HepG2 (cell line): ENCODE measurements at regions not wholly inside any gene's neighbourhood (a gene's known extent, or its start where the extent isn't known, plus 50 kb on each side); places are given as distances from the start of the nearest gene placed in this dataset.

Experiments
- ATAC-seq: fragments of 200-7000 bp; cut with Tn5 transposase; 3 replicates; pipeline ENCODE4 v1.9.1; 2020; ENCODE audit warnings: mild to moderate bottlenecking, moderate library complexity
- BruUV-seq: library from RNA; stranded (reverse); fragments of 400-500 nt; replicated peaks from 2 replicates; lab custom pipeline; 2021; lab: Mats Ljungman, UMichigan
- CTCF ChIA-PET: fragments of 300-600 bp; formaldehyde crosslinking; extraction: SDS; loops from one replicate; lab custom pipeline; 2021; ENCODE audit warnings: low total read pairs, inconsistent platforms, low intra/inter-chr PET ratio; lab: Yijun Ruan, JAX
- POLR2A ChIA-PET: fragments of 350-600 bp; sonication (Branson Sonifier 250); formaldehyde crosslinking; loops from one replicate; lab custom pipeline; 2020; ENCODE audit warnings: antibody characterized with exemption, inconsistent platforms; lab: Yijun Ruan, JAX
- DNase-seq: peaks from one replicate; pipeline ENCODE4 v3.0.0-alpha.2; 2015; ENCODE audit warnings: low spot score
- FAIRE-seq: peaks from 3 replicates; lab custom pipeline; 2011; peaks lifted over from hg19 to GRCh38; lab: Jason Lieb, UNC
- H2AFZ ChIP-seq: one replicate; pipeline ENCODE4 v1.6.1; 2011; ENCODE audit warnings: low read length, inconsistent platforms
- H3K27ac ChIP-seq: fragments of 300-600 bp; 3 replicates; pipeline ENCODE4 v1.8.0; 2011; ENCODE audit warnings: mixed run types, mild to moderate bottlenecking, mixed read lengths, low read length, inconsistent platforms; ENCODE audit not compliant: insufficient read depth; ENCODE audit errors: extremely low read length
- H3K27me3 ChIP-seq, 2 experiments: fragments of 200-600 bp in 1 of 2; 2 replicates in 1 of 2; 3 replicates in 1 of 2; pipeline versions ENCODE4 v1.6.0 to v1.8.0; 2011; ENCODE audit warnings: low read length in 2 of 2, mild to moderate bottlenecking in 2 of 2, moderate library complexity in 2 of 2, inconsistent platforms in 1 of 2; ENCODE audit not compliant: insufficient read depth in 2 of 2, control insufficient read depth in 1 of 2
- H3K36me3 ChIP-seq, 2 experiments: fragments of 200-600 bp in 1 of 2; replicated peaks in 1 of 2; 2 replicates in 1 of 2; 3 replicates in 1 of 2; pipeline versions ENCODE4 v1.5.1 to v1.8.0; 2011; ENCODE audit warnings: low read length in 2 of 2, inconsistent platforms in 1 of 2; ENCODE audit not compliant: insufficient read depth in 2 of 2, control insufficient read depth in 1 of 2
- H3K4me1 ChIP-seq: 2 replicates; pipeline ENCODE4 v1.5.1; 2012; ENCODE audit warnings: low read length, inconsistent platforms; ENCODE audit not compliant: insufficient read depth
- H3K4me2 ChIP-seq: 2 replicates; pipeline ENCODE4 v1.6.0; 2011; ENCODE audit warnings: low read depth, low read length, inconsistent platforms
- H3K4me3 ChIP-seq, 3 experiments: fragments of 200-600 bp in 1 of 3; sonication (generic), shearing (Covaris generic) in 1 of 3; replicated peaks in 1 of 3; 2 replicates each; pipeline ENCODE4 v1.5.1; 2011 to 2016; ENCODE audit warnings: low read length in 3 of 3, inconsistent platforms in 2 of 3, low read depth in 2 of 3, mild to moderate bottlenecking in 2 of 3, control low read depth in 1 of 3, mixed read lengths in 1 of 3; ENCODE audit not compliant: insufficient read depth in 1 of 3
- H3K79me2 ChIP-seq: one replicate; pipeline ENCODE4 v1.6.1; 2011; ENCODE audit warnings: low read length, inconsistent platforms; ENCODE audit not compliant: insufficient read depth
- H3K9ac ChIP-seq: 2 replicates; pipeline ENCODE4 v1.6.0; 2011; ENCODE audit warnings: mild to moderate bottlenecking, low read depth, low read length, inconsistent platforms; ENCODE audit not compliant: insufficient read depth
- H3K9me3 ChIP-seq: 2 replicates; pipeline ENCODE4 v1.5.1; 2012; ENCODE audit warnings: mild to moderate bottlenecking, low read length
- H4K20me1 ChIP-seq: 2 replicates; pipeline ENCODE4 v1.6.0; 2011; ENCODE audit warnings: inconsistent platforms, mild to moderate bottlenecking, low read length, moderate library complexity; ENCODE audit not compliant: insufficient read depth
- WGBS: methylation state at CpG from one replicate; pipeline ENCODE4 v1.1.6; 2017; ENCODE audit warnings: low lambda C conversion rate; 5-methylcytosine and 5-hydroxymethylcytosine counted together
- in situ Hi-C: cut with HindIII; loops from 2 replicates; pipeline ENCODE4 v1.10.0; 2017; ENCODE audit warnings: low pct_unique_long_range_greater_than_20kb; ENCODE audit not compliant: extremely low pct_ligation_motif_present
- intact Hi-C: fragments of 100-400 bp; cut with micrococcal nuclease; formaldehyde crosslinking; loops from one replicate; pipeline ENCODE4 v1.10.0; 2022; ENCODE audit not compliant: unreplicated experiment
- TF ChIP-seq, protein P1 (sequence below): fragments of 450-650 bp; IDR thresholded peaks from 2 replicates; pipeline ENCODE4 v1.6.1; 2016
- TF ChIP-seq, protein P2 (sequence below): sonication (generic); formaldehyde crosslinking; IDR thresholded peaks from 2 replicates; pipeline ENCODE4 v1.4.0; 2020; ENCODE audit warnings: missing genetic modification reagents

DNA sequence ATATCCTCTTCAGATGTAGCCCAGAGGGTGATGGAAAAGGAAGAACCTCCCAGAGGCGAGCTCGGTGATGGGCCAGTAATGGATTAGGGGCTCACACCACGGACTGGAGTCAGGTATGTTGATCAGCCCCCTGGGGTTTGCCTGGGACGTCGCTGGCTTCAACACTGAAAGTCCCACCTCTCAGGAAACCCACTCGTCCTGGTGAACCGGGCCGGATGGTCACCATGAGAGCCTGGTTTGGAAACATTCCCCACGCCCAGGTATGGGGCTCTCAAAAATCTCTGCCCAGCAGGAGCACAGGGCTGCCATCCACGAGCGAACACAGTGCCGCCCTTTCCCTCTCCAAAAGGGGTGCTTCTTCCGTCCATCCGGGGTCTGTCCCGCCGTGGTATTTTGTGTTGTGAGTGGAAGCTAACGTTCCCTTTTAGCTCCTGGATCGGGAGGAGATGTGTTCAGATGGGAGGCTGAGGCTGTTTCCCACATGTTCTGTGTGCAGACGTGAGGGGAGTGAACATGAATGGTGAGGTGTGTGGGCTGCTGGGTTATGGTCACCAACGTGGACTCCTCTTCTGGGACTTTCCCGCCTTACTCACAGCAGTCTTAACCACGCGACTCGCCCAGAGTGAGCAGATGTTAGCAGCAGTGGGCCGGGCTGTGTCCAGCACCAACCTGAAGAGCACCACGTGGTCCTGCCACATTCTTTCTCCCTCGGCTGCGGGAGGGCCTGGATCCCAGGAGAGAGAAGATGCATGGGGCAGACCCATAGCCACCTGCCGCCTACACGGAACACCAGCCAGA lies 139.2 kb downstream of the KIF26A start:
- TF ChIP-seq, protein P1, sequence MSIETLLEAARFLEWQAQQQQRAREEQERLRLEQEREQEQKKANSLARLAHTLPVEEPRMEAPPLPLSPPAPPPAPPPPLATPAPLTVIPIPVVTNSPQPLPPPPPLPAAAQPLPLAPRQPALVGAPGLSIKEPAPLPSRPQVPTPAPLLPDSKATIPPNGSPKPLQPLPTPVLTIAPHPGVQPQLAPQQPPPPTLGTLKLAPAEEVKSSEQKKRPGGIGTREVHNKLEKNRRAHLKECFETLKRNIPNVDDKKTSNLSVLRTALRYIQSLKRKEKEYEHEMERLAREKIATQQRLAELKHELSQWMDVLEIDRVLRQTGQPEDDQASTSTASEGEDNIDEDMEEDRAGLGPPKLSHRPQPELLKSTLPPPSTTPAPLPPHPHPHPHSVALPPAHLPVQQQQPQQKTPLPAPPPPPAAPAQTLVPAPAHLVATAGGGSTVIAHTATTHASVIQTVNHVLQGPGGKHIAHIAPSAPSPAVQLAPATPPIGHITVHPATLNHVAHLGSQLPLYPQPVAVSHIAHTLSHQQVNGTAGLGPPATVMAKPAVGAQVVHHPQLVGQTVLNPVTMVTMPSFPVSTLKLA = peak; percentile 43
- TF ChIP-seq, protein P2, sequence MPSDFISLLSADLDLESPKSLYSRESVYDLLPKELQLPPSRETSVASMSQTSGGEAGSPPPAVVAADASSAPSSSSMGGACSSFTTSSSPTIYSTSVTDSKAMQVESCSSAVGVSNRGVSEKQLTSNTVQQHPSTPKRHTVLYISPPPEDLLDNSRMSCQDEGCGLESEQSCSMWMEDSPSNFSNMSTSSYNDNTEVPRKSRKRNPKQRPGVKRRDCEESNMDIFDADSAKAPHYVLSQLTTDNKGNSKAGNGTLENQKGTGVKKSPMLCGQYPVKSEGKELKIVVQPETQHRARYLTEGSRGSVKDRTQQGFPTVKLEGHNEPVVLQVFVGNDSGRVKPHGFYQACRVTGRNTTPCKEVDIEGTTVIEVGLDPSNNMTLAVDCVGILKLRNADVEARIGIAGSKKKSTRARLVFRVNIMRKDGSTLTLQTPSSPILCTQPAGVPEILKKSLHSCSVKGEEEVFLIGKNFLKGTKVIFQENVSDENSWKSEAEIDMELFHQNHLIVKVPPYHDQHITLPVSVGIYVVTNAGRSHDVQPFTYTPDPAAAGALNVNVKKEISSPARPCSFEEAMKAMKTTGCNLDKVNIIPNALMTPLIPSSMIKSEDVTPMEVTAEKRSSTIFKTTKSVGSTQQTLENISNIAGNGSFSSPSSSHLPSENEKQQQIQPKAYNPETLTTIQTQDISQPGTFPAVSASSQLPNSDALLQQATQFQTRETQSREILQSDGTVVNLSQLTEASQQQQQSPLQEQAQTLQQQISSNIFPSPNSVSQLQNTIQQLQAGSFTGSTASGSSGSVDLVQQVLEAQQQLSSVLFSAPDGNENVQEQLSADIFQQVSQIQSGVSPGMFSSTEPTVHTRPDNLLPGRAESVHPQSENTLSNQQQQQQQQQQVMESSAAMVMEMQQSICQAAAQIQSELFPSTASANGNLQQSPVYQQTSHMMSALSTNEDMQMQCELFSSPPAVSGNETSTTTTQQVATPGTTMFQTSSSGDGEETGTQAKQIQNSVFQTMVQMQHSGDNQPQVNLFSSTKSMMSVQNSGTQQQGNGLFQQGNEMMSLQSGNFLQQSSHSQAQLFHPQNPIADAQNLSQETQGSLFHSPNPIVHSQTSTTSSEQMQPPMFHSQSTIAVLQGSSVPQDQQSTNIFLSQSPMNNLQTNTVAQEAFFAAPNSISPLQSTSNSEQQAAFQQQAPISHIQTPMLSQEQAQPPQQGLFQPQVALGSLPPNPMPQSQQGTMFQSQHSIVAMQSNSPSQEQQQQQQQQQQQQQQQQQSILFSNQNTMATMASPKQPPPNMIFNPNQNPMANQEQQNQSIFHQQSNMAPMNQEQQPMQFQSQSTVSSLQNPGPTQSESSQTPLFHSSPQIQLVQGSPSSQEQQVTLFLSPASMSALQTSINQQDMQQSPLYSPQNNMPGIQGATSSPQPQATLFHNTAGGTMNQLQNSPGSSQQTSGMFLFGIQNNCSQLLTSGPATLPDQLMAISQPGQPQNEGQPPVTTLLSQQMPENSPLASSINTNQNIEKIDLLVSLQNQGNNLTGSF = no peak
- intact Hi-C loops = no loop called here
- DNase-seq (no peak), FAIRE-seq (no peak), ATAC-seq (no peak)
- BruUV-seq = no TSS peak
- Histone ChIP-seq H3K9me3 (no peaks in the 10 kb centered on the region), H3K27me3 (peaks cover 6 to 33% of the 10 kb centered on the region in 2 experiments; a peak in 3 of 5 replicates), H3K4me1 (no peaks in the 10 kb centered on the region), H3K27ac (no peak overlapping the region), H4K20me1 (no peaks in the 10 kb centered on the region), H3K79me2 (no peaks in the 10 kb centered on the region), H3K36me3 (no peaks in the 10 kb centered on the region), H3K4me3 (no peak overlapping the region), H3K9ac (no peak overlapping the region), H2AFZ (no peak overlapping the region), H3K4me2 (no peak overlapping the region)
- 16% methylated on average over 17 of the region's 30 CpGs for WGBS
- POLR2A ChIA-PET = no interaction called here
- in situ Hi-C loops = no loop called here
- CTCF ChIA-PET = no interaction called here
